ENCODE measurements at regions not wholly inside any gene's neighbourhood (a gene's known extent, or its start where the extent isn't known, plus 50 kb on each side); places are given as distances from the start of the nearest gene placed in this dataset.

- TF ChIP-seq POLR2AphosphoS5 (IDR thresholded peaks at IDR 0.05; ENCODE audit: low read depth, low read length) (no peak), CTCF (IDR thresholded peaks at IDR 0.05) (no peak), REST (IDR thresholded peaks at IDR 0.05; ENCODE audit: insufficient read depth in 1 of 2, low read depth in 2 of 2, low read length in 1 of 2) (no peak), SIN3A (IDR thresholded peaks at IDR 0.05; ENCODE audit: borderline replicate concordance, insufficient read depth, low read depth, low read length) (no peak), TCF7L2 (IDR thresholded peaks at IDR 0.05; ENCODE audit: low read depth, low read length) (no peak)
Observed at GRCh38 chr7:15123901-15124300, 221.3 kb upstream of the DGKB start.
